Stomach (tissue), 4 donors: ENCODE measurements at regions not wholly inside any gene's neighbourhood (a gene's known extent, or its start where the extent isn't known, plus 50 kb on each side); places are given as distances from the start of the nearest gene placed in this dataset.

Experiments
- POLR2A ChIP-seq, 4 donors: fragments of 450-650 bp; IDR thresholded peaks; one replicate each; pipeline ENCODE4 v1.6.1; 2016; ENCODE audit warnings: antibody characterized with exemption in 4 of 4, control low read depth in 2 of 4, mild to moderate bottlenecking in 1 of 4, moderate library complexity in 1 of 4
- POLR2AphosphoS5 ChIP-seq, 3 donors: sonication (generic); formaldehyde crosslinking; IDR thresholded peaks; one replicate each; pipeline ENCODE4 v1.6.1; 2016; ENCODE audit warnings: antibody characterized with exemption in 3 of 3
- TF ChIP-seq, protein P1 (sequence below), 7 experiments: fragments of 450-650 bp in 4 of 7; fragments of 200-600 bp in 3 of 7; sonication (generic) in 3 of 7; IDR thresholded peaks; one replicate each; pipeline ENCODE4 v1.5.1; 2016 to 2019; ENCODE audit warnings: antibody characterized with exemption in 7 of 7, control low read depth in 2 of 7, mild to moderate bottlenecking in 1 of 7

- TF ChIP-seq POLR2AphosphoS5 (IDR thresholded peaks at IDR 0.05) (no peak), POLR2A (IDR thresholded peaks at IDR 0.05) (no peak)
- TF ChIP-seq, protein P1, sequence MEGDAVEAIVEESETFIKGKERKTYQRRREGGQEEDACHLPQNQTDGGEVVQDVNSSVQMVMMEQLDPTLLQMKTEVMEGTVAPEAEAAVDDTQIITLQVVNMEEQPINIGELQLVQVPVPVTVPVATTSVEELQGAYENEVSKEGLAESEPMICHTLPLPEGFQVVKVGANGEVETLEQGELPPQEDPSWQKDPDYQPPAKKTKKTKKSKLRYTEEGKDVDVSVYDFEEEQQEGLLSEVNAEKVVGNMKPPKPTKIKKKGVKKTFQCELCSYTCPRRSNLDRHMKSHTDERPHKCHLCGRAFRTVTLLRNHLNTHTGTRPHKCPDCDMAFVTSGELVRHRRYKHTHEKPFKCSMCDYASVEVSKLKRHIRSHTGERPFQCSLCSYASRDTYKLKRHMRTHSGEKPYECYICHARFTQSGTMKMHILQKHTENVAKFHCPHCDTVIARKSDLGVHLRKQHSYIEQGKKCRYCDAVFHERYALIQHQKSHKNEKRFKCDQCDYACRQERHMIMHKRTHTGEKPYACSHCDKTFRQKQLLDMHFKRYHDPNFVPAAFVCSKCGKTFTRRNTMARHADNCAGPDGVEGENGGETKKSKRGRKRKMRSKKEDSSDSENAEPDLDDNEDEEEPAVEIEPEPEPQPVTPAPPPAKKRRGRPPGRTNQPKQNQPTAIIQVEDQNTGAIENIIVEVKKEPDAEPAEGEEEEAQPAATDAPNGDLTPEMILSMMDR (IDR thresholded peaks at IDR 0.05): no peak
Measured at GRCh38 chr2:215606219-215606618, 170.4 kb upstream of the FN1 start.
